ENCODE measurements at regions not wholly inside any gene's neighbourhood (a gene's known extent, or its start where the extent isn't known, plus 50 kb on each side); places are given as distances from the start of the nearest gene placed in this dataset.

DNA sequence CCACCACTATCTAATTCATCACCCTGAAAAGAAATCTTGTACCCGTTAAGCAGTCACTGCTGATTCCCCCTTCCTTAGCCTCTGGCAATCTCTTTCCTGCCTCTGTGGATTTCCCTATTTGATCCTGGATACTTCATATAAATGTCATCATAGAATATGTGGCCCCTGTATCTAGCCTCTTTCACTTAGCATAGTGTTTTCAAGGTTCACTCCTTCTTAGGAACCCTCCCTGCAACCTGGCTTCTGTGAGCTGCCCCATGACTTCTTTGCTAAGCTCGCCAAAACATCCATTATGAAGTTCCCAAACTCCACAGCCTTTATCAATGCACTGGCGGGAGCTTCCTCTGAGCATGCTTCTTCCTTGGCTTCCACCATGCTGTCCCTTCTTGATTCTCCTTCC lies 70.8 kb upstream of the PDZD8 start:
- TF ChIP-seq, protein P1, sequence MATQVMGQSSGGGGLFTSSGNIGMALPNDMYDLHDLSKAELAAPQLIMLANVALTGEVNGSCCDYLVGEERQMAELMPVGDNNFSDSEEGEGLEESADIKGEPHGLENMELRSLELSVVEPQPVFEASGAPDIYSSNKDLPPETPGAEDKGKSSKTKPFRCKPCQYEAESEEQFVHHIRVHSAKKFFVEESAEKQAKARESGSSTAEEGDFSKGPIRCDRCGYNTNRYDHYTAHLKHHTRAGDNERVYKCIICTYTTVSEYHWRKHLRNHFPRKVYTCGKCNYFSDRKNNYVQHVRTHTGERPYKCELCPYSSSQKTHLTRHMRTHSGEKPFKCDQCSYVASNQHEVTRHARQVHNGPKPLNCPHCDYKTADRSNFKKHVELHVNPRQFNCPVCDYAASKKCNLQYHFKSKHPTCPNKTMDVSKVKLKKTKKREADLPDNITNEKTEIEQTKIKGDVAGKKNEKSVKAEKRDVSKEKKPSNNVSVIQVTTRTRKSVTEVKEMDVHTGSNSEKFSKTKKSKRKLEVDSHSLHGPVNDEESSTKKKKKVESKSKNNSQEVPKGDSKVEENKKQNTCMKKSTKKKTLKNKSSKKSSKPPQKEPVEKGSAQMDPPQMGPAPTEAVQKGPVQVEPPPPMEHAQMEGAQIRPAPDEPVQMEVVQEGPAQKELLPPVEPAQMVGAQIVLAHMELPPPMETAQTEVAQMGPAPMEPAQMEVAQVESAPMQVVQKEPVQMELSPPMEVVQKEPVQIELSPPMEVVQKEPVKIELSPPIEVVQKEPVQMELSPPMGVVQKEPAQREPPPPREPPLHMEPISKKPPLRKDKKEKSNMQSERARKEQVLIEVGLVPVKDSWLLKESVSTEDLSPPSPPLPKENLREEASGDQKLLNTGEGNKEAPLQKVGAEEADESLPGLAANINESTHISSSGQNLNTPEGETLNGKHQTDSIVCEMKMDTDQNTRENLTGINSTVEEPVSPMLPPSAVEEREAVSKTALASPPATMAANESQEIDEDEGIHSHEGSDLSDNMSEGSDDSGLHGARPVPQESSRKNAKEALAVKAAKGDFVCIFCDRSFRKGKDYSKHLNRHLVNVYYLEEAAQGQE (IDR thresholded peaks at IDR 0.05), result no peak
- TF ChIP-seq RAD21 (conservative IDR thresholded peaks at IDR 0.05 in 1 of 2, IDR thresholded peaks at IDR 0.05 in 1 of 2), result no peak
- TF ChIP-seq, protein P2, sequence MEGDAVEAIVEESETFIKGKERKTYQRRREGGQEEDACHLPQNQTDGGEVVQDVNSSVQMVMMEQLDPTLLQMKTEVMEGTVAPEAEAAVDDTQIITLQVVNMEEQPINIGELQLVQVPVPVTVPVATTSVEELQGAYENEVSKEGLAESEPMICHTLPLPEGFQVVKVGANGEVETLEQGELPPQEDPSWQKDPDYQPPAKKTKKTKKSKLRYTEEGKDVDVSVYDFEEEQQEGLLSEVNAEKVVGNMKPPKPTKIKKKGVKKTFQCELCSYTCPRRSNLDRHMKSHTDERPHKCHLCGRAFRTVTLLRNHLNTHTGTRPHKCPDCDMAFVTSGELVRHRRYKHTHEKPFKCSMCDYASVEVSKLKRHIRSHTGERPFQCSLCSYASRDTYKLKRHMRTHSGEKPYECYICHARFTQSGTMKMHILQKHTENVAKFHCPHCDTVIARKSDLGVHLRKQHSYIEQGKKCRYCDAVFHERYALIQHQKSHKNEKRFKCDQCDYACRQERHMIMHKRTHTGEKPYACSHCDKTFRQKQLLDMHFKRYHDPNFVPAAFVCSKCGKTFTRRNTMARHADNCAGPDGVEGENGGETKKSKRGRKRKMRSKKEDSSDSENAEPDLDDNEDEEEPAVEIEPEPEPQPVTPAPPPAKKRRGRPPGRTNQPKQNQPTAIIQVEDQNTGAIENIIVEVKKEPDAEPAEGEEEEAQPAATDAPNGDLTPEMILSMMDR (IDR thresholded peaks at IDR 0.05), result no peak
- no peak for TF ChIP-seq MYC (IDR thresholded peaks at IDR 0.05; ENCODE audit: borderline replicate concordance, low read length)
- TF ChIP-seq, protein P3, sequence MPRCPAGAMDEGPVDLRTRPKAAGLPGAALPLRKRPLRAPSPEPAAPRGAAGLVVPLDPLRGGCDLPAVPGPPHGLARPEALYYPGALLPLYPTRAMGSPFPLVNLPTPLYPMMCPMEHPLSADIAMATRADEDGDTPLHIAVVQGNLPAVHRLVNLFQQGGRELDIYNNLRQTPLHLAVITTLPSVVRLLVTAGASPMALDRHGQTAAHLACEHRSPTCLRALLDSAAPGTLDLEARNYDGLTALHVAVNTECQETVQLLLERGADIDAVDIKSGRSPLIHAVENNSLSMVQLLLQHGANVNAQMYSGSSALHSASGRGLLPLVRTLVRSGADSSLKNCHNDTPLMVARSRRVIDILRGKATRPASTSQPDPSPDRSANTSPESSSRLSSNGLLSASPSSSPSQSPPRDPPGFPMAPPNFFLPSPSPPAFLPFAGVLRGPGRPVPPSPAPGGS (IDR thresholded peaks at IDR 0.05), result no peak
- no peak for TF ChIP-seq CEBPB (IDR thresholded peaks at IDR 0.05)
- TF ChIP-seq, protein P4, sequence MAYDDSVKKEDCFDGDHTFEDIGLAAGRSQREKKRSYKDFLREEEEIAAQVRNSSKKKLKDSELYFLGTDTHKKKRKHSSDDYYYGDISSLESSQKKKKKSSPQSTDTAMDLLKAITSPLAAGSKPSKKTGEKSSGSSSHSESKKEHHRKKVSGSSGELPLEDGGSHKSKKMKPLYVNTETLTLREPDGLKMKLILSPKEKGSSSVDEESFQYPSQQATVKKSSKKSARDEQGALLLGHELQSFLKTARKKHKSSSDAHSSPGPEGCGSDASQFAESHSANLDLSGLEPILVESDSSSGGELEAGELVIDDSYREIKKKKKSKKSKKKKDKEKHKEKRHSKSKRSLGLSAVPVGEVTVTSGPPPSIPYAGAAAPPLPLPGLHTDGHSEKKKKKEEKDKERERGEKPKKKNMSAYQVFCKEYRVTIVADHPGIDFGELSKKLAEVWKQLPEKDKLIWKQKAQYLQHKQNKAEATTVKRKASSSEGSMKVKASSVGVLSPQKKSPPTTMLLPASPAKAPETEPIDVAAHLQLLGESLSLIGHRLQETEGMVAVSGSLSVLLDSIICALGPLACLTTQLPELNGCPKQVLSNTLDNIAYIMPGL (CRISPR knock-in tag; IDR thresholded peaks at IDR 0.05; ENCODE audit: borderline replicate concordance), result no peak
- TF ChIP-seq RFX5 (IDR thresholded peaks at IDR 0.05), result no peak
- TF ChIP-seq ZC3H11A (IDR thresholded peaks at IDR 0.05), result no peak
- TF ChIP-seq, protein P5, sequence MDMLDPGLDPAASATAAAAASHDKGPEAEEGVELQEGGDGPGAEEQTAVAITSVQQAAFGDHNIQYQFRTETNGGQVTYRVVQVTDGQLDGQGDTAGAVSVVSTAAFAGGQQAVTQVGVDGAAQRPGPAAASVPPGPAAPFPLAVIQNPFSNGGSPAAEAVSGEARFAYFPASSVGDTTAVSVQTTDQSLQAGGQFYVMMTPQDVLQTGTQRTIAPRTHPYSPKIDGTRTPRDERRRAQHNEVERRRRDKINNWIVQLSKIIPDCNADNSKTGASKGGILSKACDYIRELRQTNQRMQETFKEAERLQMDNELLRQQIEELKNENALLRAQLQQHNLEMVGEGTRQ (IDR thresholded peaks at IDR 0.05), result no peak
- no peak for TF ChIP-seq KDM5A (IDR thresholded peaks at IDR 0.05)
- TF ChIP-seq POLR2A (IDR thresholded peaks at IDR 0.05; ENCODE audit: low read length), result no peak

Measured in A549 (cell line).